Frontal cortex (tissue), 3 donors: ENCODE measurements at regions not wholly inside any gene's neighbourhood (a gene's known extent, or its start where the extent isn't known, plus 50 kb on each side); places are given as distances from the start of the nearest gene placed in this dataset.
"Not testable (repeated sequence)": the region's sequence is repeated elsewhere in the genome, so short reads cannot be mapped to it uniquely, and the experiment has no call there.

Source experiments
- DNase-seq, 2 donors: peaks; one replicate each; pipeline ENCODE4 v3.0.0; 2012; ENCODE audit warnings: low spot score in 2 of 2
- FAIRE-seq: peaks from 2 replicates; lab custom pipeline; 2012; peaks lifted over from hg19 to GRCh38; lab: Jason Lieb, UNC
- donor health status: control.
- donor health status: control.
- donor health status: control.

DNA sequence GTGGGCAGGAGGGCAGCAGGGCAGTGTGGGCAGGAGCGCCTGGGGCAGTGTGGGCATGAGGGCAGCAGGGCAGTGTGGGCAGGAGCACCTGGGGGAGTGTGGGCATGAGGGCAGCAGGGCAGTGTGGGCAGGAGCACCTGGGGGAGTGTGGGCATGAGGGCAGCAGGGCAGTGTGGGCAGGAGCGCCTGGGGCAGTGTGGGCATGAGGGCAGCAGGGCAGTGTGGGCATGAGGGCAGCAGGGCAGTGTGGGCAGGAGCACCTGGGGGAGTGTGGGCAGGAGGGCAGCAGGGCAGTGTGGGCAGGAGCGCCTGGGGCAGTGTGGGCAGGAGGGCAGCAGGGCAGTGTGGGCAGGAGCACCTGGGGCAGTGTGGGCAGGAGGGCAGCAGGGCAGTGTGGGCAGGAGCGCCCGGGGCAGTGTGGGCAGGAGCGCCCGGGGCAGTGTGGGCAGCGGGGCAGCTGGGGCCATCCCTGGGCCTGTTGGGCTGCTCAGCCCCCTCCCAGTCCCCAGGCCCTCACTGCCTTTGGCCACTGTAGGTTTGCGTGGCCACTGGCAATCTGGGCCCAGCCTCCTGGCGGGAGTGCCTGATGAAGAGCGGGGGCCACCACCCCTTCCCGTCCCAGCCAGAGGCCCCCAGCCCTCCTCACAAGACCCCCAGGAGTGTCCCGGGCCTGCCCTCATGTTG is 52.7 kb upstream of the NOTCH1 start:
- not testable (repeated sequence) for DNase-seq, FAIRE-seq

DNA sequence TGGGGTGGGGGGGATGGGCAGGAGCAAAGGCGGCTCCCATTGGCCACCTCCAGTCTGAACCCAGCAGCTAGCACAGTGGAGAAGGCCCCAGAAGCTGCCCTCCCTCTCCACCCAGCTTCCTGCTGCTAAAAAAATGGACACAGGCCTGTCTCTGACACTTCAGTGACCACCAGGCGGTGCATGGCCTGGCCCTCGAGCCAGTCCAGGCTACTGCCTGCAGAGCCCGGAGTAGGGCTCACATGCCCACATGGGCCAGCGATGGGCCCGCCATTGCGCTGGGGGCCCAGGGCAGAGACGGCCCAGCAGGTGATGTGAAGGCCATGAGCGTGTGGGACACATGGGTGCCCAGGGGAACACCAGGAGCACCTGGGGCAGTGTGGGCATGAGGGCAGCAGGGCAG is 52.1 kb upstream of the NOTCH1 start:
- DNase-seq = no peak
- no peak for FAIRE-seq

DNA sequence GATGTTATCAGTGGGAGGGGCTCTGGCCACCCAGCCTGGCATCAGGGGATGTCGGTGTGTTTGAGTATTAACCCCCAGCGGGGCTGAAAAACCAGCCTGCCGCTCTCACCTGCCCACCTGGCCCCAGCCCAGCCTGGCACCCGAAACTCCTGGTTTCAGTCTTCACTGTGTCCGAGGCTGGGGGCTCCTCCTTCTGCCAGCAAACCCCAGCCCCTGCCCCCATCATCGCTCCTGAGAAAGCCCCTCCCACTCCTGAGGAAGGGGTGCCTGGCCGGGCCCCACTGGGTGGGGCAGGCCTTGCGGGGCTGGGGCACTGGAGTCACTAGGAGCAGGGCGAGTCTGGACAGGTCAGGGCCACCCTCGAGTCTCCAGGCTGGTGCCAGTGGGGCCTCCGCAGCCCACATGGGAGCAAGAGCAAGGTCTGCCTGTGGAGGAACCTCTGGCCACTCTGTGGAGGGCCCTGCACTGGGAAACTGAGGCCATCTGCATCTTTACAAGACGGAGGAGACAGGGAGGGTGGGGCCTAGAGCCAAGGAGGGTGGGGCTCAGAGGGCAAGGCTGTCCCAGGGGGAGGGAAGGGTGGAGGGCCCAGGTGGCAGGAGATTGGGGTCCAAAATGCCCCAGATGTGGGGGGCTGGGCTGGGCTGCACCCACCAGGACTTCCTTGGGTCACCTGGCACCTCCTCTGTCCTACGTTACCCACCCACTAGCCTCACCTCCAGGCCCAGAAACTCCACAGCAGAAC is 51.5 kb upstream of the NOTCH1 start:
- FAIRE-seq (no peak), DNase-seq (no peak)

DNA sequence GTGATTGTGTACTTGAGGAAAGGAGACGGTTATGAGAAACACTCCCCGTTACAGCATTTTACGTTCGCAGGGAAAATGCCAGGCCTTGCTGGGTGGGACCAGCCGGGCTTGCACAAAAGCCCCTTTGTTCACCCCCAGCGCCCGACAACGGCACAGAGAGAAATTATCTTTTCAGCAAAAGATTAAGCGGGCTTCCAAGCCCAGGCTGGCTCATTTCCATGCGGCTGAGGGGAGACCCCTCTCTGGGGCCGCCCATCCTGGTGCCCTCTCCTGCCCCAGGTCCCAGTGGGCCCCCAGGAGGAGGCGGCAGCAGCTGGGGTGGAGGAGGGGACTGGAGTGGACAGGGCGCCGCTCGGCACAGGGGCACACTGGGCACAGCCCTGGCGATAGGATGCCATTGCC is 50.8 kb upstream of the NOTCH1 start:
- FAIRE-seq = no peak
- DNase-seq = no peak

DNA sequence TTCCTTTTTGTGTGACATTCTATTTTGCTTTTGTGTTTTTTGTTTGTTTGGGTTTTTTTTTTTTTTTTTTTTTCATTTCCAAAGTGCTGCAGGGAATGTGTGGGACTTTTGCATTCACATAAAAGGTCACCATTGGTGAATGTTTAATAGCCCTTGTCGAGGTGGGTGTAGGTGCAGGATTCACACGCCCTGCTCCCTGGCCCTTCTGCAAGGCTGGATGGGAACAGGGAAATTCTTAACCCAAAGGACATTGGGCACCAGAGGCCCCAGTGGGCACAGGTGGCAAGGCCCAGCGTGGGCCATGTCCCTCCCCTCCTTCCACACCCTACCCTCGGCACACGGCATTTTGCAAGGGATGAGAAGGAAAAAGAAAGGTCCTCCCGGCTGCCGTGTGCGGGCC is 50.4 kb upstream of the NOTCH1 start:
- DNase-seq = no peak
- peak; percentile 26 for FAIRE-seq

DNA sequence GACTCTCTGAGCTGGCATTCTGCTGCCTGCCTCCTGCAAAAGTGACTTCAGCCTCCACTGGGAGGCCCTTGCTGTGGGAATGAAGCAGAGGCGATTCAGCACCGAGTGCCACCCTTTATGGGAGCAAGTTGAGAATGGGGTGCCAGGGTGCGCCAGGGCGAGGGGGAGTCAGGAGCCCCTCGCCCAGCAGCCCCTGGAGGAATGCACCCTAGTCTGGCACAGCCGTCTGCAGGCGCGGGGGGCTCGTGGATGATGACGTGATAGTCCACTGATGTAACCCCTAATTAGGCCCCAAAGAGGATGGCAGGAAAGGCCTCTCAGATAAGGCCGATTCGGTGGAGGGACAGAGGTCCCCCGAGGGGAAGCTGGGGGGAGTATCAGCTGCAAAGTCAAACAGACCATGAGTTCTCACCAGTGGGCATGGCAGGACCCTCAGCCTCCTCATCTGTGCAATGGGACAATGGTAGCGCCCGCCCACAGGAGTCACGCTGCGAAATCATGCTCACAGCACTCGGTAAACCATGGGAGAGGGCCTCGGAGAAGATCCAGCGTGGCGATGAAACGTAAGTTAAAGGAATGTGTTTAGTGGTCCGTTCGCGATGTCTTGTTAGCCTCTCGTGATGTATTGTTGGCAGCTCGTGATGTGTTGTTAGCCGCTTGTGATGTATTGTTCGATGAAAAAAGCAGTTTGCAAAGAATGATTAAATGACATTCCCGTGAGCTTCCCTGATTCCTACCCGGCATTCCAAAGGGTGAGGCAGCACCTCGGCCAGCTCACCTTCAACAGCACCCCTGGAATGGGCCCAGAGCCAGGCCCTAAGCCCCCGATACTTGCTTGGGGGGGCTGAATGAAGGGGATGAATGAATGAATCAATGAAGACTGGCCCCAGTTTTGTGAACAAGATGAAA is 49.7 kb upstream of the NOTCH1 start:
- FAIRE-seq (no peak), DNase-seq (no peak)
